DMS79 (cell line): ENCODE measurements at regions not wholly inside any gene's neighbourhood (a gene's known extent, or its start where the extent isn't known, plus 50 kb on each side); places are given as distances from the start of the nearest gene placed in this dataset.
"Not testable (repeated sequence)": the region's sequence is repeated elsewhere in the genome, so short reads cannot be mapped to it uniquely, and the experiment has no call there.

Experiments
- DNase-seq: peaks from one replicate; lab custom pipeline; 2025; lab: John Stamatoyannopoulos, UW

- DNase-seq: no peak
Observed at GRCh38 chr5:87752362-87752761, 339.6 kb upstream of the CCNH start.

DNA sequence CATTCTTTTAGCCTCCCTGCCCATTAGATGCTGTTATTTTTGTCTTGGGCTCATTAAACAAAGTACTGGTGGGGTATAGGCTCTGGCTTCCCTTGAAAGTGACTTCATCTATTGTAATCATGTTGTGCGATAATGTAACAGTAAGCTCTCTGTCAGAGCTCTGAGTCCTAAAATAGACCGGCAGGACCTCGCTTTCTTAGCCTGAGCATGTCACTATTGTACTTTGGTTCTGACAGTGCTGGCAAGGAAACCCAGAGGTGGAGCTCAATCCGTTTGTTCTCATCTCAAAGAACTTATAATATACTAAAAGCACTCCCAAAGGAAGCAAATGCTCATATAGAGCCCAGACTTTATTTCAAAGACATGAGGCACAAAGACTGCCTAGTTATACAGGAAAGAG lies 339.1 kb upstream of the CCNH start:
- no peak for DNase-seq

DNA sequence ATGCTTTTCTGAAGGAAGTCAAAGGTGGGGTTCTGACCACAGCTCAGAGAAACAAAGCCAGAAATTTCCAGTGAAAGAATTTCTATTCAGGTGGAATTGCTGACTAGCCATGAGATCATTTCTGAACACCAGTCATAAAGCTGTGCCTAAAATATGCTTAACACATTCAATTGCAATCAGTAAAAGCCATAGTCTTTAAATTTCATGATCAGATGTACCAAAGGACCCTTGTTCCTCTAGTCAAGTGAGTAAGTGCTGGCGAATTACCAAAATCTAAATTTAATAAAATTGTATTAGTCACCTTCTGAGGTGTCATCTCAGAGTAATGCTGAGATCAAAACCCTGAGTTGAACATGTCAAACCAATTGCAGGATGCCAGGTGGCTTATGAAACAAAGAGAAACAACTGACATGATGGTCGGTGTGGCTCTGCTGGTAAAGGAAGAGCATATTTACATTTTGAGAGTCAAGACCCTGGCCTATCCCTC lies 334.2 kb upstream of the CCNH start:
- no peak for DNase-seq

GRCh38 chr5:87746341-87746740 lies 333.6 kb upstream of the CCNH start:
- DNase-seq: no peak

- DNase-seq: no peak
Observed at GRCh38 chr5:87741881-87742280, 329.2 kb upstream of the CCNH start.

- DNase-seq: no peak
Observed at GRCh38 chr5:87735923-87736322, 323.2 kb upstream of the CCNH start.

DNA sequence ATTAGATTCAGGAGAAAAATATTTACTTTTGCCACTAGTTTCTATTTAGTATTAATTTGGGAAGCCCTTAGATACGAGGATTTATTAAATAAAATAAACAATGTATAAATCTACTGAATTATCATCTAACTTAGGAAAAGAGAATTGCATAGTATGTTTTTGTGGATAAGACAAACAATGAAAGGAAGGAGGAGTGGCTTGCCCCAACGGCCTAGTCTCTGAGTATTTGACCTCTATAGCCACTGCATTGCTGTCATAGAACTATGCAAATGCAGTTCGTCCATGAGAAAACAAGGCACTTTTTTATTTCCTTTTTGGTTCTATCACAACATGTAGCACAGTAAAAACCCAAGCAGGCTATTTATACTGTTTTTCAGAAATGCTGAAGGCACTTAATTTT lies 321.2 kb upstream of the CCNH start:
- DNase-seq: no peak

GRCh38 chr5:87732875-87733768 lies 320.4 kb upstream of the CCNH start:
- no peak for DNase-seq

DNA sequence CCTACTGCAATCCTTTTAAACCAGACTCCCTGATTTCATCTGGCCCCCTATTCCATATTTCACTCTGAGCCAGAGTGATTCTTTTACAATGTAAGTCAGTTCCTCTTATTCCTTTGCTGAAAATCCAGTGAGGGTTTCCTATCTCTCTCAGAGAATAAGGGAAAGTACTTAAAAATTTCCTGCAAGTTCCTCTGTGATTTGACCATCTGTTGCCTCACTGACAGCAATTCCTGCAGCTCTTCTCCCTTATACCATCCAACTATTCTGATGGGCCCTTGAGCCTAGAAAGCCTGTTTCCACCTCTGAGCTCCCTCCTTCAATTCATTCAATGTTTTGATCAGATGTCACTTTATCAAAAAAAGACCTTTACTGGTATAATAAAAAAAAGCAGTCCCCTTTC lies 317.1 kb upstream of the CCNH start:
- DNase-seq: no peak

GRCh38 chr5:87722286-87722685 lies 309.6 kb upstream of the CCNH start:
- no peak for DNase-seq

DNA sequence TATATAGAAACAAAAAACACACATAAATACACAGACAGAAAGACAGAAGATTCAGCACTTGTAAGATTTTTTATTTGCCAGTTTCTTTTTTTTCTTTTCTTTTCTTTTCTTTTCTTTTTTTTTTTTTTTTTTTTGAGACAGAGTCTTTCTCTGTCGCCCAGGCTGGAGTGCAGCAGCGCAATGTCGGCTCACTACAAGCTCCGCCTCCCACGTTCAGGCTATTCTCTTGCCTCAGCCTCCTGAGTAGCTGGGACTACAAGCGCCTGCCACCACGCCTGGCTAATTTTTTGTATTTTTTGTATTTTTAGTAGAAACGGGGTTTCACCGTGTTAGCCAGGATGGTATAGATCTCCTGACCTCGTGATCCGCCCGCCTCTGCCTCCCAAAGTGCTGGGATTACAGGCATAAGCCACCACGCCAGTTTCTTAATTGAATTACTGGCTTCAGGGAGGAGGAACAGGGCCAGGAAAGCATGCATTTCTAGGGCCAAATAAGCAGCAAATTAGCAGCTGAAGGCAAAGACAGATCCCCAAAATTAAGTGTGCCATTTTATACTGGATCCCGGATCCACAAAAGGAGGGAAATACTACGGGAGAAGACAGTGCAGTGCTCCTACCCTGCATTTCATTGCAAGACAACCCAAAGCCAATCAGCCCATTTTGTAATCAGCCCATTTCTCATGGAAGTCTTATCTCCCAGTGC lies 305.6 kb upstream of the CCNH start:
- not testable (repeated sequence) for DNase-seq

- DNase-seq: no peak
Observed at GRCh38 chr5:87717761-87718160, 305.0 kb upstream of the CCNH start.

DNA sequence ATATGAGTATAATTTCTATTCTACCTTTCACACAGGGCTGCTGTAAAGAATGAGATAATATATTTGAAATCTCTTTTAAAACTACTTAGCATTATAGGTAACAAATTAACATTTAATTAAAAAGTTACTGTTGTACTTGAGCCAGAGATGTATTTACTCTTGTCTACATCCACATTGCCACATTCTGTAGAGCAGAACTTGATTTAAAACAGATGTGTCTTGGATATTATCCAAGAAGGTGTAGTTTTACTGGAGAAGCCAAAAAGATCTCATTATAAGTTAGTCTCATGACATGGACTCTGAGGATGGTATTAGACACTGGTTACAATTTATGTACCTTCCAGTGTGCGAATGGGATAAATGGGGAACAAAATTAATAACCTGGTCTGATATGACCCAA lies 293.1 kb upstream of the CCNH start:
- no peak for DNase-seq

GRCh38 chr5:87686975-87687374 lies 274.2 kb upstream of the CCNH start:
- DNase-seq: no peak

DNA sequence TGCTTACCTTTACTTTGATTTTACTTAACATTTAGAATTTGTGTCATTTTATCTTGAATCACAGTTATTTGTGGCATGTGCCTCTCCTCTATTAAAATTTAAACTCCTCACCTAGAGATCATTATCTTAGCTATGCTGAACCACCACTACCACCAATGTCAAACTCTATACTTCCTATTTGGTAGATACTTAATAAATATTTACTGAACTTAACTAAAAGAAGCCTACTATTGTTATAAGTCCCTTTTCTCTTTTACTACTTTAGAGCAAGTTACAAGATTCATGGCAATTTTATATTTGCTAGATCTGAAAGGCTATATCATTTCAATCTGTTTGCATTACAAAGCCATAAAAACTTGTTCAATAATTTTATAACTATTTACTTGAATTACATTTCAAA lies 273.3 kb upstream of the CCNH start:
- no peak for DNase-seq

GRCh38 chr5:87674235-87674634 lies 261.5 kb upstream of the CCNH start:
- DNase-seq: no peak

- DNase-seq: no peak
Observed at GRCh38 chr5:87671146-87671545, 258.4 kb upstream of the CCNH start.

DNA sequence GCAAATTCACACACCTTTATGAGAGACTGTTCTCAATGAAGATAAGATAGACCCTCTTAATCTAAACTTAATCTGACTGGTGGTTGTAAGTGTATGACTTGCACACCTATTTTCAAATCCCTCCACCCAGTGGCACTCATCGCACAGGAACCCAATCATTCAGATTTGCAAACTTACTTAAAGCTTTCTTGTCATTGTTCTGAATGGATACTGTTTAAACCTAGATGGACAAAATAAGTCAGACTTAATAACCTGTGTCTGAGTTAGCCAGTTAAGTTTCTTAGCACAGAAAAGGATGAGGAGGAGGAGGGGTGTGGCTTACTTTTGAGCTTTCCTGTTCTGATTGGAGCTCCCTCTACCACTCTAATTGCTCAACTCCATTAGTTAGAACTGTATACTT lies 252.4 kb upstream of the CCNH start:
- no peak for DNase-seq

DNA sequence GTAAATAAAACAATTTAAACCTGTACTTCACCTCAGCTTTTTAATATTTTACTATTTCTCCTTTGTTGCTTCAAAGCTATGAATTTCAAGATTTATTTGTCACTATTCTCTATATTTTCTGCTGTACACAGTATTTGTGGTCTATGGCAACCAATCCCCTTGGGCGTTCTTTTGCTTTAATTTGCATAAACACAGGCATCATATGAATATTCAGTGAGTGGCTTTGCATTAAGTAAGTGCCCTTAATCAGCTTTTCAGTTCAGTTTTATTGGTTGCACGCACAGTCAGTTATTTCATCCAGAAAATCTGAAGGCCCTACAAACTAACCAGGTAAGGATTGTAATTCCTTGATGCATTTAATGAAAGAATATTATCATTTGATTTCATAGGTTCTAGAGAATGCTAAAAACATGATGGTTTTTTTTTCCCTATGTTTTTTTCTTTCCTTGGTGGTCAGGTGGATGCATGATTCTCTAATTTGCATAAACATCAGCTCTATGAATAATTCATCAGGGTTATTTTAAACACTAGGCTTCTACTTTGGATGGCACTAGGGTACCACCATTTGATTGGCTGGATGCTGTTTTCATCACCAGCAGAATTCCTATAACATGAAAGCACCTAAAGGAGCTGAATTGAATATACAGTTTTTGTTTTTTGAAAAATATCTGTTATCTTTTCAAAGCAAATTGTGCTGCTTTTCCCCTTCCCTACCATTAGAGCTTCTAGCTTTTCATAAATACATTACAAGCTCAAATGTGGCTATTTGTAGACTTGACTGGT lies 249.2 kb upstream of the CCNH start:
- no peak for DNase-seq

GRCh38 chr5:87653242-87653641 lies 240.5 kb upstream of the CCNH start:
- no peak for DNase-seq

DNA sequence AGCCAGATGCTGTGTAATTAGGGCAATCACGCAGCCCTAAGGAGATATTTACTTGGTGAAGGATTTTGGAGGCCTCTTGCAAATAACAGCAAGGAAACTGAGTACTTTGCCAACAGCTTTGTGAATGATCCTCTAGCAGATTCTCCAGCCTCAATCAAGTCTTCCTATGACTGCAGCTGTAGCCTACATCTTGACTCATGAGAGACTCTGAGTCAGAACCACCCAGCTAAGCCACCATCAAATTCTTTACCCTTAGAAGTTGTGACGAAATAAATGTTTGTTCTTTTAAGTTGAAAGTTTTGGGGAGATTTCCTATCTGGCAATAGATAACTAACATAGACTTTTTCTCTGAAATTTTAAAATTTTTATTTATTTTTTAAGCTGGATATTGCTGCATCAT lies 237.6 kb upstream of the CCNH start:
- no peak for DNase-seq

- no peak for DNase-seq
Observed at GRCh38 chr5:87649455-87649854, 236.7 kb upstream of the CCNH start.

DNA sequence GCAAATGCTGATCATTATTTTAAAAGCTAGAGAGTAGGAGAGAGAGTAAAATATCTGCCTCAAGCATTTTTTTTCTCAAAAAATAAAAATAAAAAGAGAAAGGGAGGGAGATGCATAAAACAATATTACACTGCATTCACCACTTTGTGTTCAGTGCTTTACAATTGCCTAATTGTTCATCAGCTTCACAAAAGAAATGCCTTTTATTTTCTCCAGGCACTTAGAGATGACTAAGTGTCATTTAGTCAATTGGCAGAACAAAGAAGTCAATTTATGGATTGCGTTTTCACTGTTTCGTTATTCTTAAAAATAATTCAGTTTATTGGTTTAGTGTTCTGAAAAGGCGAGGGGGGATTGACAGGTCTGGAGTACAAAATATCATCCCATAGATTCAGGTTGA lies 232.5 kb upstream of the CCNH start:
- DNase-seq: no peak
